GM21529 (cell line): ENCODE measurements at regions not wholly inside any gene's neighbourhood (a gene's known extent, or its start where the extent isn't known, plus 50 kb on each side); places are given as distances from the start of the nearest gene placed in this dataset.

Source experiments
- ATAC-seq: cut with Tn5 transposase; IDR thresholded peaks from one replicate; pipeline ENCODE4 v1.9.1; 2021; ENCODE audit not compliant: unreplicated experiment

GRCh38 chr6:44657206-44657819 is 269.8 kb downstream of the CDC5L start:
- no peak for ATAC-seq

DNA sequence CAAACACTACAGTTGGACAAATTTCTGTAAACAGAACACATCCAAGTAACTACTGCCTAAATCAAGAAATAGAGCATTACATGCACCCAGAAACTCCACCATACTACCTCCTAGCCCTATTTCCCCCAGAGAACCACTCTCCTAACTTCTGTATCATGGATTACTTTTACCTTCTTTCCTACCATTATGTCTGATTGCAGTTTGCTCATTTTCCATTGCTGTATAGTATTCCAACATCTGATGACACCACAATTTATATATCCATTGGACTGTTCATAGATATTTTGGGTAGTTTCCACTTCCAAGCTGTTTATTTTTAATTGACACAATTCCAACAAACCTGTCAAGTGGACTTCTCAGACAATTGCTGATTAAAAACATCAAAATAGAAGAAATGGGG is 271.1 kb downstream of the CDC5L start:
- ATAC-seq: no peak

DNA sequence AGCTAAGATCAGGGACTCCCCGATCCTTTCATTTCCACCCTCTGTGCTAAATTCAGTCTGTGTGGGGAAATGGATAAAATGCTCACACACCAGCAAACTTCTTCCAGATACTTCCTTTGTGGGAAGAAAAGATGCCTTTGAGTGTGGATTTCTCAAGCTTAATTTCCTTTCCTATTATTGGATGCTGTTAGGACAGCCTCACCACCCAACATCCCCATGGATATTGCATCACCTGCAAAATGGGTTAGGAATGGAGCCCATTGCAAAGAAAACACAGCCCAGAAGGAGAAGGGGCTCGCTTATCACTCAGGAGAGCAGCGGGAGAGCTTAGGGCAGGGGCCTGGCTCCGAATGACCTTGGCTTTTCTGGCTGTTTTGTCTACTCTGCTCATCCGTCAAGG is 272.2 kb downstream of the CDC5L start:
- ATAC-seq: no peak

DNA sequence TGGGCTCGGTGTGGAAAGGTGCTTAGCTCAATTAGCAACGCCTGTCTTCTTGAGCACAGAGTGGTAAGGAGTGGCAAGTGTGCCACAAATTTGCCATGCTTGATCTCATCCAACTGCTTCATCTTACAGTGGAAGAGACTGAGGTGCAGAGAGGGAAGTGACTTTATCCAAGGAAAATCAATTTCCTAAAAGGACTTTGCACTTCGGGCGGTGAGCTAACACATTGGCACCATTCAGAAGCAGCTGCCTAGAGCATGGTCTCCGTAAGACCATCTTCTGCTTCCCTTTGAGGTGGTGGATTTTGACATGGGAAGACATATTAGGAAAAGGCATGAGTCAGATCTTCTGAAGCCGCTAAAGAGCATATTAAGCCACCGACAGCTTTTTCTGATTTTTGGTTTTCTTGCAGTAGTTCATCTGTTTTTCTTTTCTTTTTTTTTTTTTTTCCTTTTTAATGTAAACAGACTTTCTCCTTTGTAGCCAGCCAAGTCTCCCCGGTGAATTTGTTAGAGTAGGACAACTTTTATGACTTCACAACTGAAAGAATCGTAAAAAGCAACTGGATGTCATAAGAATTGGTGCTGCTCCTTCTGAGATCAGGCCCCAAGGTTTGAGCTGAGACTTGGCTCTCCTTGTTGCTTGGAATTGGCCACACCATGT is 273.2 kb downstream of the CDC5L start:
- no peak for ATAC-seq

DNA sequence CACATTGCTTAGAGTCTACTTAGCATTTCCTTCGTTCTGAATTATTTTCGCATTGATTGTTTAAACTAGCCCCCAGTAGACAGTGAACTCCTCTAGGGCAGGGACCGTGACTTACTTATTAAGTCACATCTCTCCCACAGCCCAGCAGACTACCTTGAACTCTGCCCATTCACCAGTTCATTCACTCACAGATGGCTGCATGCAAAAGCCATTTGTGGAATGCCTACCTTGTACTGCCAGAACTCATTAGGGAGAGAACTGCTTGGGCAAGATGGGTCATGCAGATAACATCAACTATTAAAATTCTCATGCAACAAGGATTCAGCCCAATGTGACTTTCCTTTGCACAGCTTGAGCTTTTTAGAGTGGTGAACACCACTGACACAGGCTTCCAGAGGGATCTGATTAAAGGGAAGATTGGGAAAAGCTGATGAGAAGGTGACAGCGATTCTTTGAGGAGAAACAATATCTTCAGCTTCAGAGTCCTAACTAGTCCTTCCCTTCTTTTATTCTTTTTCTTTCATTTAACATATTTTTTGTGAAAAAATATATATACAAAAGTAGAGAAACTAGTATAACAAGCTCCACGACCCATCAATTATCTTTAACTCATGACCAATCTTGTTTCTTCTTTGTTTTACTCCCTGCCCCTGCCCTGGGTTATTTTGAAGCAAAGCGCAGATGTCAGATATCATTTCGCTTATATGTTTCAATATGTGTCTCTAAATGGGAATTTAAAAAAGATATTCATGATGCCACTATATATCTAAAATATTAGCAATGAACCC is 273.9 kb downstream of the CDC5L start:
- ATAC-seq: no peak

GRCh38 chr6:44662461-44663121 is 275.1 kb downstream of the CDC5L start:
- ATAC-seq: no peak

DNA sequence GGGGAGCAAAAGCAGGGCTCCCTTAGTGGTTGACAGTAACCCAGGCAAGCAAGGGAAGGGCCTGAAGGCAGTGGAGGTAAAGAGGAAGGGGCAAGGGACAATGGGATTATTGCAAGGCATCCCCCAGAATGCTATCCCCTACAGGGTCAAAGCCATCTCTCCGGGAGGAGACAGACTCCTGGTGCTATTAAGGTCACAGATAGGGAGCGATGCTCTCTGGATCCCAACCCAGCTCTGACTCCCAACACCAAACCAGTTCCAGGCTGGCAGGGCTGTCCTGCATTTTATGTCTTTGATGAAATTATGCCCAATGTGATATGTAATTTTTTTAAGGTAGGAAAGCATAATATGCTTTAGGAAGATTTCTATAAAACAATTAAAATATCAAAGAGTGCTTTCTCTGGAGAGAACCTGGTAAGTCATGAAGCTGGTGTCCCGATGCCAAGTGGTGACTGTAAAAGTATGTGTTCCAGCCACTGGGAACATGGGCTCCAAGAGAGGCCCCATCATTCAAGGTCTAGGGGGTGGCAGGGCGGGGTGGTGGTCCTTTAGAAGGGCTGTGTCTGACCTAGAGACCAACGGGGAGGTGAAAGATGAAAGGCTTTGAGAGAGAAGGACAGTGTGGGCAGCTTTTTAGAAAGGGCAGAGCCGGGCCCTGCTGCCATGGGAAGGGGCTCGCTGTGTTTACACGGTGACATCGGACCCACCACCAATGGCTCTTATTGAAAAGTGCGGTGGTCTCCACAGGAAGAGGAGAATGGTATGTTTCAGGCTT is 276.5 kb downstream of the CDC5L start:
- no peak for ATAC-seq

- no peak for ATAC-seq
These were observed 277.2 kb downstream of the CDC5L start for GRCh38 chr6:44664716-44665115.

DNA sequence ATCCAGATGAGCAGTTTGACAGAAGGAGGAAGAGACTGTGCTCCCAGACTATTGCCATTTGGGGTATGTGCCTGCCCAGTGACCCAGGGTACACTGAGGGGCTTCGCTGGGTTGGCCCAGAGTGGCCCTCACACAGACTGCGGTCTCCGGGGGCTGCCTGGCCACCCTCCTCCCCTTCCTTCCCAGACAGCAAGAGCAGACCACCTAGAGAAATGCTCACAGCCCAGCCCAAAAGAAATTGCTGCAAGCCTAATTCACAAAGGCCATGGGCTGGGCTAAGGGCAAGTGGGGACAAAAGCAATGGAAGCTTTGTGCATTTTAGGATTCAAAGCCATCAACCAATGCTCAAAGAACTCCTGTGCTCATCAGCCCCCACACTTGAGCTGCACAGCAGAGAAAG is 277.6 kb downstream of the CDC5L start:
- ATAC-seq: no peak

- no peak for ATAC-seq
These were observed 278.2 kb downstream of the CDC5L start for GRCh38 chr6:44665683-44666082.

DNA sequence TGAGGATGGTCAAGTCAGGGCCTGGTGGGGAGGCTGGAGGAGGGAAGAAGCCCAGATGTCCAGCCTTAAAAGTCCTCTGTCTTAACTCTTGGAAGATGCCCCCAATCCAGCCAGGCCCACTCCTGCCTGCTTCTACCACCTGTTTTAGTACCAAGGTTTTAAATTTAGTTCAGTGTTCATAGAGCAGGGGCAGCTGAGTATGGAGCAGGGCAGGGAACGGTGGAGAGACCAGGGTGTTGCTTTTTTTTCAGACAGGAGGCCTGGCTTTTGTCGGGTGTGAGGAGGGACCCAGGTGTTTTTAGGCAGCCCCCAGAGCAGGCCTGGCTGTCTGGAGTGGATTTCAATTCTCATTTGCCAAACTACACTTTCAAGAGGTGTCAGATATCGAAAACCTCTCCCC is 278.8 kb downstream of the CDC5L start:
- no peak for ATAC-seq

DNA sequence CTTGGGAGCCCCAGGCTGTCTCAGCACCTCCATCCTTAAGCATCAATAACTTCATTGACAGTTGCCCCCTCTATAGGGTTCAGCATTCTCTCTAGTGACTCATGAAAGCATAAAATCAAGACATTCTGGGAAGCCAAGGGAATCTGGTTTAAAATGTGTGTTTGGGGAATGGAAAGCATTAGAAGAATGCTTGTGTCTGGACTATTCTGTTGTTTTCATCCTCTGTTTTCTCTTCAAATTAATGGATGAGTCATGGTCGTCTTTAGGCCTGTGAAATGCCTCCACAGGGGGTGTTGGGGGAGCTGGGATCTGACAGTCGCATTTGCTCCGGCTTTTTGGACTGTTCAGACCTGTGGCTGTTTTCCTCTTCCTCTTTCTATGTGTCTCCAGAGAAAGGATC is 279.7 kb downstream of the CDC5L start:
- ATAC-seq: no peak

DNA sequence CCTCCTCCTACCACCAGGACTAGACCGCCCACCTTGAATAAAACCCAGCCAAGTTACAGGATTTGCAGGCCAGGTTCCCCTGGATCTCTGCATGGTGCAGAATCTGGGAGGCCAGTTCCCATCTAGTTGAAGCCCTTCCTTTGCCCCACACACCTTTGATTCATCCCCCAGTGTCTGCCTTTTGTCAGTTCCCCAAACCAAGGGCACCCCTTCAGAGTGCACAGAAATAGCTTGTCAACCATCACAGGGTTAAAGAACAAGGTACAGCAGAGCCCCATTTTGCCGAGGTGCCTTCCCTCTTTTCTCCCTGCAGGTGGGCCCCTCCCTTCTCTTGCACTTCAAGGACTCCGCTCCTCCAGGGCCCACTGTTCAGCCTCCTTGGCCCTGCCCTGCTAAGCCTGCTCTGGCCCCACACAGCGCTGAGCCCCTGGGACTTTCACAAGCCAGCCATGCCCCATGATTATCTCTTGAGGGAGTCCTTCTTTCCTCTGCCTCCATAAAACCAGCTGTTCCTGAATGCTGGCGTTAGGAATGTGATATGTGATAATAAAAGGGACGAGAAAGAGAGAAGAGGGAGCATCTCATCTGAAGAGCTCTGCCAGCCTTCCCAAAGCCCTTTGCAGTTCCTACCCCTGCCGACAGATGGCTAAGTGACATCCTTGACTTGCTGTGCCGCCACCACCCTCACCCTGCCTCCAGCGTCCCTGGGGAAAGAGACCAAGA is 280.3 kb downstream of the CDC5L start:
- ATAC-seq: no peak

DNA sequence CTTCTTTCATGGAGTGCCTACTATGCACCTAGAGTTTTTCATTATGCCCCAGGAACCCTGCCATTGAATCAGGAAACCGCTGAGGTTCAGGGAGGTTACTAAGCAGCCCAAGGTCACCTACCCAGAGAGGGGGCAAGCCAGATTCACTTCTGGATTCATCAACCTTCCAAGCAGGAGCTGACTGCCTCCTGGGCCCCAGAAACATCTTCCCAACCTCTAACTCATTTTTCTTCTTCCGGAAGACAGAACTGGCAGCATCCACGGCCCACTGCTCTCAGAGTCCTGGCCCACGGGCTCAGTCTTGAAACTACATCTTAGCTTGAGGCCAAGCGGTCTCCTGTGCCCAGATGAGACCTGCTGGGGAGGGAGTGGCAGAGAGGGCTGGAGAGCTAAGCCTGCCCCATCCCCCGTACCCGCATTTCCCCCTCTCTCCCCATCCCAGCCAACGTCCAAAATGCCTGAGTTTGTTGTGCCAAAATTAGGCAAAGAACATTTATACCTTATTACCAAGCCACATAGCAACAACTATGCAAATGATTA is 281.0 kb downstream of the CDC5L start:
- ATAC-seq: no peak

DNA sequence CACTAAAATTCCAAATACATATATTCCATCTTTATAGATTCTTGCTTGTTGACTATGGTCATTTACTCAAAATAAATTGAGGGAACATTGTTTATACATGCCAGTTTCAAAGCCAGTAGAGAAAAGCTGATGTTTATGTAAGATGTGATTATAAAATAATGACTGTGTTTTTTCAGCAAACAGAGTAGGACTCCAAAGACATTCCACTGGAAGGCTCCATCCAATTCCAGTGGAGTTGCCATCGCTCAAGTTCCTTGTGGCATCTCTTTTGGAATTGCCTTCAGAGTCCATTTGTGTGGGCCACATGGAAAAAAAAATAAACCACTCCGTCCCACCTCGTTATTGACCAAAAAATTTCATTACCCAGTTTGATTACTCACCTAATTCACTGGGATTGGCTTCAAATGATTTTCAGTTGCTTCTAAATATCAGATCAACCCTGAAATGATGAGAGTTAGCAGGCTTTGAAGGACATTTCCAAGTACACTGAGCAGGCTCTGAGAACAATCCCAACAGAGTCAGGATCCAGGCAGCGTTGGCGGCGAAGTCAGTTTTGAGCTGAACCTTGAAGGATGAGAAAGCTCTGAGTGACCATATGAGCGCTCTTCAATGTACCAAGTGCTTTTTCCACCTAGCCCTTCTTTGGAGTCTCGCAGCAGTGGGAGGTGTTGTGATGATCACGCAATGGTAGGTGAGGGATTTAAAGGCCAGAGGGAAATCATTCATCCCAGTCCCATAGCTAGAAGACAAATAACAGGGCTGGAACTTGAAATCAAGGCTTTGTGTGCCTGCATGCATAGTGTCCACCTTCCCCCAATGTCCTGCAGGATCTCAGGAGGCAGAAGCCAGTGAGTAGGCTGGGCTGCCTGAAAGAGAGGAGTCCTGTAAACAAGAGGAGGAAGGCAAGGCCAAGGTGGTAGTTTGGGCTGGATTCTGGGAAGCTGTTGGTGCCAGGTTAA is 281.7 kb downstream of the CDC5L start:
- ATAC-seq: no peak

GRCh38 chr6:44670146-44670545 is 282.6 kb downstream of the CDC5L start:
- ATAC-seq: no peak

DNA sequence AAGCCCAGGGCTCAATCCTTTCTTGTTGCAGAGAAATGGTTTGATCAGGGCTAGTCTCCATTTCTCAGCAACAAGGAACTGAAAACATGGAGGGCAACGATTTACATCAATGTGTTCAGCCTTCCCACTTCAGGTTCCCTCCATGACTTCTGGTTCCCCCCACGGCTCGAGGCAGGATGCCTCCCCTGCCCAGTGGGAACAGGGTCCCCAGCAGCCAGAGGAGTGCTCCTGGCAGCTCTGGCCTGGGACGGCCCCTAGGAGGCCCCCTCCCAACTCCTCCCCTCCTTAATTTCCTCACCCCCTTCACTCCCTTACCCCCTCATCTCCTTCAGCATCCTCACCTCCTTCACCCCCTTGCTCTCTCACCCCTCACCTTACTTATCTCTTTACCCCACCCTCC is 283.8 kb downstream of the CDC5L start:
- ATAC-seq: no peak

GRCh38 chr6:44672086-44672485 is 284.6 kb downstream of the CDC5L start:
- ATAC-seq: no peak

DNA sequence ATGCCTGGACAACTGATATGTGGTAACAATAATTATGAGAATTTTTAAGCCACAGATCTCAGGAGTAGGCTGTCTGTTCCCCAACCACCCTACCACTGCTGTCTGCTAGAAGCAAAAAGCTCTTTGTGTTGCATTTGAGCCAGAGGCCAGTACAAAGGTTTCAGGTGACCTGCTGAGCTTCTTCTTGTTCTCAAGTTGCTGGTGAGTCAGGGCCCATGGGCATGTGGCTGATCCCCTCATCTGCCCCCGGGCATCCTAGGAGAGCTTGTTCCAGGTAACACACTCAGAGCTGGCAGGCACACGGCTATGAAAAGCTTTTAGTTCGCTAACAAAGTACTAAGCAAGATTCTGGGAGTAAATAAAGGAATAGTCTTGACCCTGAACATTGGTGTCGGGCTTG is 285.3 kb downstream of the CDC5L start:
- ATAC-seq: no peak
